ENCODE measurements at regions not wholly inside any gene's neighbourhood (a gene's known extent, or its start where the extent isn't known, plus 50 kb on each side); places are given as distances from the start of the nearest gene placed in this dataset. TPM values are rescaled to one million over a fixed set of nuclear protein-coding genes. Genes with fewer than 3 reads are reported as not detected.

- intact Hi-C loops (cut with micrococcal nuclease): no loop called here
- no peak for DNase-seq
- H2AFZ ChIP-seq (ENCODE audit: insufficient read depth, low read depth, low read length, poor library complexity, severe bottlenecking): no peak overlapping the region
- H3K36me3 ChIP-seq (replicated peaks in 1 of 2; ENCODE audit: control insufficient read depth in 1 of 2, insufficient read depth in 2 of 2, low read length in 2 of 2): no peaks in the 10 kb centered on the region
- H3K27me3 Mint-ChIP-seq (ENCODE audit: low read depth in 3 of 3): no peaks in the 10 kb centered on the region
- H3K4me3 Mint-ChIP-seq: no peak overlapping the region
- H3K4me1 ChIP-seq (ENCODE audit: control insufficient read depth in 1 of 2, insufficient read depth in 2 of 2, low read length in 2 of 2): no peaks in the 10 kb centered on the region
- H3K79me2 ChIP-seq (ENCODE audit: insufficient read depth, low read length): no peaks in the 10 kb centered on the region
- no peaks in the 10 kb centered on the region for H3K9me3 ChIP-seq (replicated peaks in 1 of 2; ENCODE audit: control insufficient read depth in 1 of 2, insufficient read depth in 1 of 2, low read length in 2 of 2)
- H3K9ac ChIP-seq (ENCODE audit: insufficient read depth, low read length, poor library complexity, severe bottlenecking): no peak overlapping the region
- H3K27ac ChIP-seq (ENCODE audit: low read depth in 1 of 2, low read length in 2 of 2): no peak overlapping the region
- no peaks in the 10 kb centered on the region for H3K36me3 Mint-ChIP-seq
- no peaks in the 10 kb centered on the region for H3K4me1 Mint-ChIP-seq
- H3K27ac Mint-ChIP-seq: no peak overlapping the region
- TF ChIP-seq CTCF (IDR thresholded peaks at IDR 0.05): no peak
- WGBS (ENCODE audit: insufficient coverage): no CpG with 5 or more reads among the region's 5 CpGs
- no peak overlapping the region for H3K4me2 ChIP-seq (replicated peaks; ENCODE audit: extremely low read depth, low read length, poor library complexity, severe bottlenecking)
- H3K4me3 ChIP-seq (replicated peaks in 1 of 3; ENCODE audit: low read depth in 2 of 3, low read length in 3 of 3): no peak overlapping the region
- no peaks in the 10 kb centered on the region for H4K20me1 ChIP-seq (ENCODE audit: insufficient read depth, low read length)
- peaks cover 0 to 6% (median 0%) of the 10 kb centered on the region in 7 donors for H3K9me3 Mint-ChIP-seq
- H3K27me3 ChIP-seq (ENCODE audit: control insufficient read depth in 2 of 2, insufficient read depth in 2 of 2, low read length in 2 of 2): no peaks in the 10 kb centered on the region
These were observed 231.1 kb downstream of the ARAP2 start for GRCh38 chr4:36013206-36013605.

Small RNA genes lying in the stretch of these regions (small RNA-seq; reads per million reads assigned to genes)
- gene AC097535.2 (ENCODE audit: insufficient read length, low read depth): not detected
- gene RF01210 (ENCODE audit: insufficient read length, low read depth): not detected
- gene RNU6-573P (ENCODE audit: insufficient read length, low read depth): not detected
